ENCODE measurements at regions not wholly inside any gene's neighbourhood (a gene's known extent, or its start where the extent isn't known, plus 50 kb on each side); places are given as distances from the start of the nearest gene placed in this dataset.

DNA sequence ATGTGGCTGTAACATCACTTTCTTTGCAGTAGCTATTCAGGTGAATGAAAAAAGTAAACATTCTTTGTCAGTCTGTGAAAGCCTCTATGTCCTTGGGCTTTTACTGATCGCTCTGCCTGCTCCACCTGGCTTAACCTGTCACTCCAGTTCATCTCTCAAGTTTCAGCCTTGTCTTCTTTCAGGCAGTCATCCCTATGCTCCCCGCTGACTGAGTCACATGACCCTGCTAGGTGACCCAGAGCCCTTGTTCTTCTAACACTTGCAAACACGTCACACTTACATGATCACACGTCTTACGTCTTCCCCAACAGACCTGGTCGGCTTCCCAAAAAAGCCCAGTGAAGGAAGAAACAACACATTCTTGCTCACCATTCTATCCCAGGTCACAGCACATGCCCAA lies 499.3 kb upstream of the TENM4 start:
- no peak overlapping the region for H3K23ac ChIP-seq (ENCODE audit: insufficient read length, low read depth, low read length)
- no peaks in the 10 kb centered on the region for H4K20me1 ChIP-seq (ENCODE audit: control insufficient read depth, insufficient read depth, insufficient read length)
- H2BK20ac ChIP-seq (ENCODE audit: low read depth, low read length, poor library complexity, severe bottlenecking), result no peak overlapping the region
- no peak overlapping the region for H3K4ac ChIP-seq (ENCODE audit: low read depth, low read length)
- H3K18ac ChIP-seq (ENCODE audit: insufficient read length, low read depth, low read length), result no peak overlapping the region
- H3K56ac ChIP-seq (ENCODE audit: insufficient read length, low read depth, low read length), result no peak overlapping the region
- no peaks in the 10 kb centered on the region for H3K27me3 ChIP-seq (ENCODE audit: insufficient read depth, low read length)
- TF ChIP-seq, protein P1, sequence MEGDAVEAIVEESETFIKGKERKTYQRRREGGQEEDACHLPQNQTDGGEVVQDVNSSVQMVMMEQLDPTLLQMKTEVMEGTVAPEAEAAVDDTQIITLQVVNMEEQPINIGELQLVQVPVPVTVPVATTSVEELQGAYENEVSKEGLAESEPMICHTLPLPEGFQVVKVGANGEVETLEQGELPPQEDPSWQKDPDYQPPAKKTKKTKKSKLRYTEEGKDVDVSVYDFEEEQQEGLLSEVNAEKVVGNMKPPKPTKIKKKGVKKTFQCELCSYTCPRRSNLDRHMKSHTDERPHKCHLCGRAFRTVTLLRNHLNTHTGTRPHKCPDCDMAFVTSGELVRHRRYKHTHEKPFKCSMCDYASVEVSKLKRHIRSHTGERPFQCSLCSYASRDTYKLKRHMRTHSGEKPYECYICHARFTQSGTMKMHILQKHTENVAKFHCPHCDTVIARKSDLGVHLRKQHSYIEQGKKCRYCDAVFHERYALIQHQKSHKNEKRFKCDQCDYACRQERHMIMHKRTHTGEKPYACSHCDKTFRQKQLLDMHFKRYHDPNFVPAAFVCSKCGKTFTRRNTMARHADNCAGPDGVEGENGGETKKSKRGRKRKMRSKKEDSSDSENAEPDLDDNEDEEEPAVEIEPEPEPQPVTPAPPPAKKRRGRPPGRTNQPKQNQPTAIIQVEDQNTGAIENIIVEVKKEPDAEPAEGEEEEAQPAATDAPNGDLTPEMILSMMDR (conservative IDR thresholded peaks at IDR 0.05), result no peak
- no peak overlapping the region for H3K4me2 ChIP-seq (ENCODE audit: insufficient read depth, insufficient read length, low read length)
- H4K5ac ChIP-seq (ENCODE audit: insufficient read length, low read depth, low read length), result no peak overlapping the region
- no peak overlapping the region for H4K8ac ChIP-seq (replicated peaks; ENCODE audit: insufficient read length, low read depth, low read length)
- no peak overlapping the region for H2BK5ac ChIP-seq (ENCODE audit: insufficient read length, low read length)
- H2AK5ac ChIP-seq (ENCODE audit: insufficient read length, low read length), result no peak overlapping the region
- Mint-ChIP-seq H3K27me3 (ENCODE audit: low read depth) (no peaks in the 10 kb centered on the region), H3K27ac (0 out of 7 replicates have a peak overlapping the region, but pooled peaks of 1 of the 3 experiments have one; percentile 37), H3K4me3 (no peak overlapping the region), H3K9me3 (no peaks in the 10 kb centered on the region), H3K4me1 (peaks cover 11 to 17% of the 10 kb centered on the region in 2 experiments), H3K36me3 (ENCODE audit: insufficient read depth in 1 of 3, low read depth in 3 of 3) (peaks cover 0 to 1% (median 0%) of the 10 kb centered on the region in 3 experiments; a peak in 1 of 7 replicates)
- H3K79me1 ChIP-seq (ENCODE audit: insufficient read depth, low read depth, low read length, poor library complexity, severe bottlenecking), result no peaks in the 10 kb centered on the region
- WGBS (ENCODE audit: extremely low coverage, insufficient read length, low lambda C conversion rate), result no CpG with 5 or more reads among the region's 6 CpGs
- H3K23me2 ChIP-seq (ENCODE audit: insufficient read length, low read depth, low read length, poor library complexity, severe bottlenecking), result no peaks in the 10 kb centered on the region
- no peak overlapping the region for H2BK120ac ChIP-seq (ENCODE audit: low read depth, low read length, poor library complexity, severe bottlenecking)
- H3K79me2 ChIP-seq (ENCODE audit: insufficient read depth, low read length), result no peaks in the 10 kb centered on the region
- H2BK15ac ChIP-seq (ENCODE audit: low read depth, low read length), result no peak overlapping the region
- H3K27ac ChIP-seq (ENCODE audit: insufficient read length, low read depth, low read length), result no peak overlapping the region
- H3K14ac ChIP-seq (ENCODE audit: insufficient read depth, low read length), result no peak overlapping the region
- H3T11ph ChIP-seq (ENCODE audit: low read length), result no peak overlapping the region
- no peak overlapping the region for H2BK12ac ChIP-seq (ENCODE audit: insufficient read length, low read depth, low read length)
- peak; percentile 42 for DNase-seq
- no peak overlapping the region for H4K91ac ChIP-seq (ENCODE audit: insufficient read length, low read depth, low read length)
- H2AFZ ChIP-seq (ENCODE audit: low read length), result no peak overlapping the region
- H3K9ac ChIP-seq (ENCODE audit: extremely low read depth, insufficient read length, low read length), result no peak overlapping the region
- no peaks in the 10 kb centered on the region for H3K9me3 ChIP-seq (ENCODE audit: control insufficient read depth, low read depth, low read length)
- 0 out of 2 replicates have a peak, but pooled peaks cover 2% of the 10 kb centered on the region for H3K4me1 ChIP-seq (ENCODE audit: insufficient read depth, low read length)

Data from H9 (cell line).